Gastroesophageal sphincter (tissue), 4 donors: ENCODE measurements at regions not wholly inside any gene's neighbourhood (a gene's known extent, or its start where the extent isn't known, plus 50 kb on each side); places are given as distances from the start of the nearest gene placed in this dataset.
A peak's percentile ranks its signal among the peaks of the same experiment; 100 is the strongest.

Experiments
- ATAC-seq: fragments of 150-250 bp; one replicate; pipeline ENCODE4 v1.9.1; 2016; ENCODE audit warnings: mild to moderate bottlenecking, moderate library complexity
- H3K27ac ChIP-seq, 4 donors: fragments of 200-600 bp; sonication (generic) in 3 of 4; 1 replicate in 3 of 4; 2 replicates in 1 of 4; pipeline ENCODE4 v1.5.1; 2016 to 2019
- H3K27me3 ChIP-seq: fragments of 200-600 bp; sonication (generic); one replicate; pipeline ENCODE4 v1.5.1; 2019
- H3K36me3 ChIP-seq, 2 donors: fragments of 200-600 bp; sonication (generic); one replicate each; pipeline ENCODE4 v1.5.1; 2019; ENCODE audit warnings: control low read depth in 1 of 2
- H3K4me1 ChIP-seq, 3 donors: fragments of 200-600 bp; sonication (generic); 1 replicate in 2 of 3; 2 replicates in 1 of 3; pipeline ENCODE4 v1.5.1; 2016 to 2019; ENCODE audit warnings: control low read depth in 2 of 3
- H3K4me3 ChIP-seq, 2 donors: fragments of 200-600 bp; sonication (generic); one replicate each; pipeline ENCODE4 v1.5.1; 2019; ENCODE audit warnings: mild to moderate bottlenecking in 1 of 2, moderate library complexity in 1 of 2
- H3K9me3 ChIP-seq, 3 donors: fragments of 200-600 bp; sonication (generic); one replicate each; pipeline ENCODE4 v1.5.1; 2017 to 2019; ENCODE audit warnings: control low read depth in 2 of 3
- EP300 ChIP-seq: sonication (generic); formaldehyde crosslinking; IDR thresholded peaks from one replicate; pipeline ENCODE4 v1.6.1; 2017; ENCODE audit warnings: antibody characterized with exemption, mild to moderate bottlenecking
- POLR2A ChIP-seq, 2 donors: fragments of 450-650 bp; IDR thresholded peaks; one replicate each; pipeline ENCODE4 v1.6.1; 2017; ENCODE audit warnings: antibody characterized with exemption in 2 of 2, mild to moderate bottlenecking in 2 of 2, moderate library complexity in 1 of 2
- POLR2AphosphoS5 ChIP-seq: sonication (generic); formaldehyde crosslinking; IDR thresholded peaks from one replicate; pipeline ENCODE4 v1.6.1; 2017; ENCODE audit warnings: antibody characterized with exemption
- WGBS, 2 donors: methylation state at CpG; one replicate each; pipeline ENCODE4 v1.1.5; 2018; ENCODE audit warnings: low coverage in 1 of 2; 5-methylcytosine and 5-hydroxymethylcytosine counted together
- TF ChIP-seq, protein P1 (sequence below), 4 experiments: fragments of 200-600 bp in 2 of 4; fragments of 450-650 bp in 2 of 4; sonication (generic) in 1 of 4; IDR thresholded peaks; one replicate each; pipeline ENCODE4 v1.5.1; 2017 to 2019; ENCODE audit warnings: antibody characterized with exemption in 4 of 4, mild to moderate bottlenecking in 2 of 4, moderate library complexity in 2 of 4

DNA sequence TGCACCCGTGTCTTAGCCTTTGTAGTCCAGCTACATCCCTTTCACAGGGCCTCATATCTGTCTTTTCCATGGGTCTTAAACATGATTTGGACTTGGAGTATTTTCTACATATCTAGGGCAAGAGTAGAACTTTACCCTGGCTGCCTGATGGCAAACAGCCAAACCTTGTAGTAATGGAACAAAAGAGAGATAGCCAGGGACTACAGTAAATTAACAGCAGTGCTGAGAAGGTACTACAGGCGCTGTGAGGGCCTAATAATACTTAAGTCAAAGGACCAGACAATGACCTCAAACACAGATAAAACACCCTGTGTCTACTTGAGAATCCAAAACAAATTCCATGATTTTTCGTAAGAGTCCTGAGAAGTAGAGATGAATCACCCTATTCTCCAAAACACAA is 111.0 kb upstream of the WDR17 start:
- H3K4me3 ChIP-seq = no peak overlapping the region
- H3K27ac ChIP-seq = no peak overlapping the region
- no peaks in the 10 kb centered on the region for H3K4me1 ChIP-seq
- ATAC-seq = no peak
- 62 to 73% methylated on average over 3 of the region's 3 CpGs for WGBS, 2 donors
- TF ChIP-seq POLR2AphosphoS5 (no peak), POLR2A (IDR thresholded peaks at IDR 0.05) (no peak), EP300 (no peak)
- TF ChIP-seq, protein P1, sequence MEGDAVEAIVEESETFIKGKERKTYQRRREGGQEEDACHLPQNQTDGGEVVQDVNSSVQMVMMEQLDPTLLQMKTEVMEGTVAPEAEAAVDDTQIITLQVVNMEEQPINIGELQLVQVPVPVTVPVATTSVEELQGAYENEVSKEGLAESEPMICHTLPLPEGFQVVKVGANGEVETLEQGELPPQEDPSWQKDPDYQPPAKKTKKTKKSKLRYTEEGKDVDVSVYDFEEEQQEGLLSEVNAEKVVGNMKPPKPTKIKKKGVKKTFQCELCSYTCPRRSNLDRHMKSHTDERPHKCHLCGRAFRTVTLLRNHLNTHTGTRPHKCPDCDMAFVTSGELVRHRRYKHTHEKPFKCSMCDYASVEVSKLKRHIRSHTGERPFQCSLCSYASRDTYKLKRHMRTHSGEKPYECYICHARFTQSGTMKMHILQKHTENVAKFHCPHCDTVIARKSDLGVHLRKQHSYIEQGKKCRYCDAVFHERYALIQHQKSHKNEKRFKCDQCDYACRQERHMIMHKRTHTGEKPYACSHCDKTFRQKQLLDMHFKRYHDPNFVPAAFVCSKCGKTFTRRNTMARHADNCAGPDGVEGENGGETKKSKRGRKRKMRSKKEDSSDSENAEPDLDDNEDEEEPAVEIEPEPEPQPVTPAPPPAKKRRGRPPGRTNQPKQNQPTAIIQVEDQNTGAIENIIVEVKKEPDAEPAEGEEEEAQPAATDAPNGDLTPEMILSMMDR (IDR thresholded peaks at IDR 0.05) = no peak
- no peaks in the 10 kb centered on the region for H3K36me3 ChIP-seq
- H3K9me3 ChIP-seq = no peaks in the 10 kb centered on the region
- no peaks in the 10 kb centered on the region for H3K27me3 ChIP-seq

DNA sequence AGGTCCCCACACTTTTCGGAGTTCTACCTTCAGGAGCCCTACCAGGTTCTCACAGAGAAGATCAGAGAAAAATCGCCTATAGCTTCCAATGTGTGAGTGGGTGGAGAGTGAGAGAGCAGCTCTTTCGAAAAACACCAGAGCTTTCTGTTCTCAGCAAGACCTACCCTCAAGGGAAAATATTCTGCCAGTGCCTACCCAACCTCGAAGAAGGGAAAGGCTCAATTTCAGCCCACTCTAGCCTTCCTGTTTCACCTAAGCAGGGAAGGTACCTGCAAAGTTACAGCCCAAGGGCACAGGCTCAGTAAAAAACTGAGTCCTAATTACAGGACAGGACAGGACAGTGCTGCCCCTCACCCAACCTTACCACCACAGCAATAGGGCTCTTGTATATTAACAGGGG is 104.0 kb upstream of the WDR17 start:
- Histone ChIP-seq H3K36me3 (no peaks in the 10 kb centered on the region), H3K4me1 (peaks cover 0 to 11% (median 0%) of the 10 kb centered on the region in 3 donors), H3K27me3 (no peaks in the 10 kb centered on the region), H3K27ac (no peak overlapping the region), H3K9me3 (no peaks in the 10 kb centered on the region), H3K4me3 (no peak overlapping the region)
- 85 to 100% methylated on average over 1 to 4 of the region's 4 CpGs for WGBS, 2 donors
- no peak for ATAC-seq
- TF ChIP-seq EP300 = no peak
- TF ChIP-seq POLR2A (IDR thresholded peaks at IDR 0.05) = no peak
- TF ChIP-seq POLR2AphosphoS5 = no peak
- TF ChIP-seq, protein P1 (IDR thresholded peaks at IDR 0.05) = no peak

DNA sequence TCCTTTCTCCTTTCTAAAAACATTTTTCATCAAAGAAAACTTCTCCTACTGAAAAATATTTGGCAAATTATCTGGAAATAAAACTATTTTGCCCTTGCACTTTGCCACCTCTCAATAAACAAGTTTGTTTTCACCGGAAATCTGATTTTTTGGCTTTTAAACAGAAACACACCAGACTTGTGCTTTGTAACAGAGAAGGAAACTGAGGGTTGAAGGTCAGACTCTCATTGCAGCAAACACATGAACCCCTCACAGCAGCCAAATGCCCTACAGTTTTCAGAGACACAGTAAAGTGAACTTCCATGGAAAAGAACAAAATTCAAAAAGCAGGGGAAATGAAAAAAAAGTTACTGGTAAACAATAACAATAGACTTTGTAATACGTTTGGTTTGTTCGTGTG is 95.6 kb upstream of the WDR17 start:
- no peaks in the 10 kb centered on the region for H3K27me3 ChIP-seq
- H3K4me1 ChIP-seq = peaks cover 0 to 24% (median 0%) of the 10 kb centered on the region in 3 donors
- H3K9me3 ChIP-seq = peaks cover 0 to 7% (median 0%) of the 10 kb centered on the region in 3 donors
- ATAC-seq = no peak
- TF ChIP-seq POLR2A (IDR thresholded peaks at IDR 0.05) (no peak), POLR2AphosphoS5 (no peak), EP300 (no peak)
- TF ChIP-seq, protein P1 (IDR thresholded peaks at IDR 0.05) = no peak
- peak overlapping the region; percentile 73 to 87 (median 78) for H3K27ac ChIP-seq
- no peaks in the 10 kb centered on the region for H3K36me3 ChIP-seq
- peak overlapping the region in 1 of 2 donors; percentile 28 for H3K4me3 ChIP-seq
- 26 to 29% methylated on average over 1 to 3 of the region's 3 CpGs for WGBS, 2 donors

DNA sequence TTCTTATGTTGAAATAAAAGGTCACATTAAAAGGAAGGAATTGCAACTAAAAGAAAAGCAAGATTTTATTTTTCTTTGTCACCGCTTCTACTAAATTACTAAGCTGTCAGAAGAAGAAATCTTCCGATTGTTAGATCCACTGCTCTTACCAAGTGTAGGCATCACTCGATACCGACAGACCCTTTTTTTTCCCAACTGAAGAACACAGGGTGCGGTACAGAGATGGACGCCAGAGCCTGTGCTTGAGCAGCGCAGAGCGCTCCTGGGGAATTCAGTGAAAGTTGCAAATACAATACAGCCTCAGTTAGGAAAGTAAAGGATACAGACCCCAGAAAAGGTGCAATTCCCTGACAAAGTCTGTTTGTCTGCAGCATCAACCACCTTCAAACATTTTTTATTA is 94.9 kb upstream of the WDR17 start:
- Histone ChIP-seq H3K9me3 (peaks cover 0 to 7% (median 0%) of the 10 kb centered on the region in 3 donors), H3K36me3 (no peaks in the 10 kb centered on the region), H3K27ac (peak overlapping the region; percentile 73 to 87 (median 78)), H3K27me3 (no peaks in the 10 kb centered on the region), H3K4me1 (peaks cover 0 to 27% (median 0%) of the 10 kb centered on the region in 3 donors), H3K4me3 (peak overlapping the region; percentile 28 to 41)
- TF ChIP-seq EP300 = no peak
- TF ChIP-seq, protein P1 (IDR thresholded peaks at IDR 0.05) = no peak
- no peak for TF ChIP-seq POLR2A (IDR thresholded peaks at IDR 0.05)
- no peak for TF ChIP-seq POLR2AphosphoS5
- peak; percentile 34 for ATAC-seq
- WGBS, 2 donors = 25 to 46% methylated on average over 8 of the region's 8 CpGs

DNA sequence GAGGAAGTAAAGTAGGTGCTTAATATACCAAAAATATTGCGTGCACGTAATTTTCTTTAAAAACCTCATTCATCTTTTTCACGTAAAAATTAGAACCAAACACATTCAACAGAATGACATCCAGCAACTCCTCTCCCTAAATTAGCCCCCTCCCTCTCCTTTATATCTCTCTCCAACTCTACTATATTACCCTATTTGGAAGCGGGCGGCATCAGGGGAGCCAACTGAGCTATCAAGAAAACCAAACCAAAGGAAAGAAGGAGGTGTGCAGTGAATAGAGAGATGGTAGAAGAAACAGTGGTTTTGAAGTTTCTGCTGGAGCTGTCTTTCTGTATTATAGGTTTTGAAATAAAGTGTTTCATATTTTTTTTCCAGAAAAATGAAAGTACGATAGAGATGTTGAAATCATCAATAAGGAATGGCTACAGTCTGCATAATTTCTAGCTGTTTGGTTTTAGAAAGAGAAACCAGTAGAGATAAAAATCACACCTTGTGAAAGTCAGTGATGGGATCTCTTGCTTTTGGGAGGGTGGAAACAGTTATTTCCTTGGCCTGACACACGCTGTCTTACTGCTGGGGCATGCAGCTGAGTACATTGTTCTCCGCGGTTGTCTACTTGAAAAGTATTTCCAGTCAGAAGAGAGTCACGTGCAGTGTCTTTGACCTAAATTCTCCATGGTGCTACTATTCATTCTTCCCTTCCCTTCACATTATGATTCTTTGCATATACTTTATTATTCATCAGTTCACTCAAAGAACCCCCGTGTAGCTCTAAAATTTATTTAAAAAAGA is 94.1 kb upstream of the WDR17 start:
- H3K9me3 ChIP-seq = peaks cover 0 to 7% (median 0%) of the 10 kb centered on the region in 3 donors
- no peaks in the 10 kb centered on the region for H3K27me3 ChIP-seq
- peaks cover 0 to 27% (median 0%) of the 10 kb centered on the region in 3 donors for H3K4me1 ChIP-seq
- TF ChIP-seq POLR2AphosphoS5 = no peak
- no peak for TF ChIP-seq EP300
- TF ChIP-seq, protein P1 (IDR thresholded peaks at IDR 0.05) = no peak
- no peak for TF ChIP-seq POLR2A (IDR thresholded peaks at IDR 0.05)
- 45 to 57% methylated on average over 11 of the region's 11 CpGs for WGBS, 2 donors
- ATAC-seq = peak; percentile 61
- no peaks in the 10 kb centered on the region for H3K36me3 ChIP-seq
- peak overlapping the region; percentile 28 to 41 for H3K4me3 ChIP-seq
- H3K27ac ChIP-seq = peak overlapping the region; percentile 73 to 87 (median 78)
